HG03439 (cell line): ENCODE measurements at regions not wholly inside any gene's neighbourhood (a gene's known extent, or its start where the extent isn't known, plus 50 kb on each side); places are given as distances from the start of the nearest gene placed in this dataset.

Source experiments
- ATAC-seq: cut with Tn5 transposase; IDR thresholded peaks from one replicate; pipeline ENCODE4 v1.9.1; 2021; ENCODE audit warnings: mild to moderate bottlenecking, moderate library complexity; ENCODE audit not compliant: unreplicated experiment

DNA sequence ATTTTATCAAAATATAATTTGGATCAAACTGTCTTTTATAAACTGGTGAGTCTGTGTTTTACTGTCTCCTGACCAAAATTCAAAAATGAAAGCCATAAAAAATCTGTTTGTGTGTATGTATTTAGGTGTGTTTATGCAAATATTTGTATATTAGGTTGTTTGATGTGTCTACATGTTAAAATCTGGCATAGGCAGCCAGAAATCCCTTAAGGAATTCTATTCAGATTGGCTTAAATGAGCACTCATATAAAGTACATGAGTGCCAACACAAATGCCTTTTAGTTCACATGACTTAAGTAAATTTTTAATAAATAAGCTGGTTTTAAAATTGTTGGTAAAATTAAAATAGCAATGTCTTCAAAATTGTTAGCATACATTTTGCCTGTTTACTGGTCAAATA lies 133.3 kb upstream of the GUCY1A2 start:
- ATAC-seq, result no peak

DNA sequence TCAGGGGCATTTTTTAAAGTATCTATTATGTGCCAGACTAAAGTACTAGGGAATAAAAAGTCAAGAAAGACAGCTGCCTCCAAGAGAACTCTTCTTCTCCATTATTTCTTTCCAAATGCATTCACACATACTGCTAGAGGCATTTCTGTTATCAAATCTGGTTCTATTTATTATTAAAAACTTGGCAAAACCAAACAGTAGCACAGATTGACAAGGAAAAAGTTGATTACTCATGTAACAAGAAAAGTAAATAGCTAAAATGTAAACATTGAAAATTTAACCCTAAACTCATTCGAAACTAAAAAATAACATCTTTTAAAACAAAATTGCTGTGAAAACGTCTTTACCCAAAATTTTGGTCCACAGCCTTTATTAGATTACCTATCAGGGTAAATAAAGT lies 132.9 kb upstream of the GUCY1A2 start:
- no peak for ATAC-seq

DNA sequence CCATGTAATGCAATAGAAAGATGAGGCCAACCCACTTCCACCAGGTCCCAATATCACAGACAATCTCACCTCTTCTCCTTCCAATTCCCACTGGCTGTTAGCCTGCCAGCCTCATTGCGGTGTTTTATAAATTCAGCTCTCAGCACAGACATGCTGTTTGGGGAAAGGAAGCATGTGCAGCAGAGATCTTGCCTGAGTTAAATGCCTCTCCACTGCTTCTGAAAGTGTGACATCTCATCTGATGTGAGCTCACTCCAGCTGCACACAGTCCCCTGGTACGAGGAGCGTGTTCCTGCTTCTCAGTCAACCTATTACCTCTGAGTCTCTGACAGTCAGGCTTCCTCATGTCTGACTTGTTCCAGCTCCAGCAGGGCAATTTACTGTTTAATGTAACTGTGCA lies 122.7 kb upstream of the GUCY1A2 start:
- no peak for ATAC-seq

DNA sequence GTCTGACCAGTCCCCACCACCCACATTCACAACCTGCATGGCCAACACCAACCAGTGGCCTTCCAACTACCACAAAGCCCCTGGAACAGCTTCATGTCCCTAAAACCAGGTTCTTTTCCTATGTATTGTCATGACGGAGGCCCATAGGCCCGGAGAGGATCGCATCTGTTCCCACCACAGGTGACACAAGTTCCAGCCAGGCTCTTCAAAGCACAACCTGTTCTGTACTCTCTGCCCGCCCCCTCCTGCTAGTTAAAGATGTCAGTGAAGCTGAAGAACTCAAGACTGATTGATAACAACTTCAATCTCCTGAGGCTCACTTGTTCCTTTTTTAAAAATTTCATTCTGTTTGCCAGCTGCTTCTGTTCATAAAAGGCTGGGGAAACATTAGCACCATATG lies 121.1 kb upstream of the GUCY1A2 start:
- ATAC-seq, result no peak

DNA sequence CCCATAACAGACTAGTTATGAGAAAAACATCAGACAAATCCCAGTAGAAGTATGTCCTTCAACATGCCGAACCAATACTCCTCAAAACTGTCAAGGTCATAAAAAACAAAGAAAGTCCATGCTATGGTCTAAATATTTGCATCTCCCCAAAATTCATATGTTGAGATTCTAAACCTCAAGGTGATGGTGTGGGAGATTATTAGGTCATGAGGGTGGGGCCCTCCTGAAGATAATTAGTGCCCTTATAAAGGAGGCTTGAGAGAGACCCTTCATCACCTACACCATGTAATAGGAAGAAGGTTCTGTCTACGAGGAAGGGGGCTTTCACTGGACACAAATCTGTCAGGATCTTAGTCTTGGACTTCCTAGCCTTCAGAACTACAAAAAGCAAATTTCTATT lies 118.6 kb upstream of the GUCY1A2 start:
- ATAC-seq, result no peak

DNA sequence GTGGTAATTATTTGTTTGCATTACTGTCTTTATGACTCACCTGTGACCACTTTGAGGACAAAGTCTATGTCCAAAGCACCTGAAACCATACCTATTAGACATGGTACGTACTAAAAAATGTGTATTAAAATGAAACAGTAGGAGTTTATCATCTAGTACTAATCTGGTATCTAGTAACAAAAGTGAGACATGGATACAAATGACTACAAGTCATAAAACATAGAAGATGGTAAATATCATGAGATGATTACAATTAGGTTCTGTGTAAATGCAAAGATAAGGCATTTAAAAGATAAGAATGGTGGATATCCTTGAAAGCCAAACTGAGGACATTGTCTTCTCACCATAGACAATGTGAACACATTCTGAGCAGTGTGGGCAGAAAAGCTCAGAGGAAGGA lies 113.5 kb upstream of the GUCY1A2 start:
- no peak for ATAC-seq

DNA sequence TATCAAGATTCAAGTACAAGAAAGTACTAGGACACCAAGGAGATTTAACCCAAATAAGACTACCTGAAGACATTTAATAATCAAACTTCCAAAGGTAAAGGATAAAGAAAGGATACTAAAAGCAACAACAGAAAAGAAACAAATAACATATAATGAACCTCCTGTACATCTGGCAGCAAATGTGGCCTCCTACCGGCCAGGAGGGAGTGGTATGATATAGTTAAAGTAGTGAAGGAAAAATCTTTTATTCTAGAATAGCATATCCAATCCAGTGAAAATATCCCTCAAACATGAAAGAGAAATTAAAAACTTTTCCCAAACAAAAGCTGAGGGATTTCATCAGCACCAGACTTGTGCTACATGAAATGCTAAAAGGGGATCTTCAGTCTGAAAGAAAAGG lies 104.7 kb upstream of the GUCY1A2 start:
- no peak for ATAC-seq

DNA sequence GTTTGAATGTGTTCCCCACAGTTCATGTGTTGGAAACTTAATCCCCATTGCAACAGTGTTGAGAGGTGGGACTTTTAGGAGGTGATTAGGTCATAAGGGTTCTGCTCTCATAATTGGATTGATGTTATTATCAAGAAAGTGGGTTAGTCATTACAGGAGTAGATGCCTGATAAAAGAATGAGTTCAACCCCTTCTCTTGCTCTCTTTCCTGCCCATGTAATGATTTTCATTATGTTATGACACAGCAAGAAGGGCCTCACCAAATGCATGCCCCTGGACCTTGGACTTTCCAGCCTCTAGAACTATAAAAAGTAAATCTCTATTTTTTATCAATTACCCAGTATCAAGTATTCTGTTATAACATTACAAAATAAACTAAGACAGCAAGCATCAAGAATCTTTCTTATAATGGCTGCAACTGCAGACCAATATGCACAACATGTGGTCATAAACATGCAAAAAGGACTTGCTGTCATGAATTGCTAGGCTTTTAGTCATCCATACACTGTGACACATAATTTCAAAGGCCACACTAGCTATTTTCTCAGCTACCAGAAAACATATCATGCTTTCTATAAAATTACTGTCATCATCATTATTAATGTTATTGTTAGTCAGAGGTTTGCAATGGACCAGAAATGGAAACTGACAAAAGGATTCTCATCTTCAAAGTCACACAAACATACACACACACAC lies 99.9 kb upstream of the GUCY1A2 start:
- ATAC-seq, result no peak

DNA sequence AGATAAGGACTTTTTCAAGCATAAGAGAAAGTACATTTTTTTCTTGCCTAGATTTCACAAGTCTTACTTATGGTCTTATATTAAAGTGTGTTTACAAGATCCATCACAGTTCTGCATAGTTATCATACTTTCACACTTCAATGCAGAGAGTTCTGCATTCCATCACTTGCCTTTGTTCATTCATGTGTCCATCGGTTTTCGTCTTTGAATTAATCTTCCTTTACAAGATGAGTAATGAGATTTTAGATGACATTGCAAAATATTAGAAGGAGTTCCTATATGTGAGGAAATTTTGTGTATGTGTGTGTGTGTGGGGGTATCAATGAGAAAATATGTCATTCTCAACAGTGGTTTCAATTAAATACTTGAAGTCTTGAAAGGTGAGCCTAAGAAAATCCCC lies 98.1 kb upstream of the GUCY1A2 start:
- no peak for ATAC-seq

DNA sequence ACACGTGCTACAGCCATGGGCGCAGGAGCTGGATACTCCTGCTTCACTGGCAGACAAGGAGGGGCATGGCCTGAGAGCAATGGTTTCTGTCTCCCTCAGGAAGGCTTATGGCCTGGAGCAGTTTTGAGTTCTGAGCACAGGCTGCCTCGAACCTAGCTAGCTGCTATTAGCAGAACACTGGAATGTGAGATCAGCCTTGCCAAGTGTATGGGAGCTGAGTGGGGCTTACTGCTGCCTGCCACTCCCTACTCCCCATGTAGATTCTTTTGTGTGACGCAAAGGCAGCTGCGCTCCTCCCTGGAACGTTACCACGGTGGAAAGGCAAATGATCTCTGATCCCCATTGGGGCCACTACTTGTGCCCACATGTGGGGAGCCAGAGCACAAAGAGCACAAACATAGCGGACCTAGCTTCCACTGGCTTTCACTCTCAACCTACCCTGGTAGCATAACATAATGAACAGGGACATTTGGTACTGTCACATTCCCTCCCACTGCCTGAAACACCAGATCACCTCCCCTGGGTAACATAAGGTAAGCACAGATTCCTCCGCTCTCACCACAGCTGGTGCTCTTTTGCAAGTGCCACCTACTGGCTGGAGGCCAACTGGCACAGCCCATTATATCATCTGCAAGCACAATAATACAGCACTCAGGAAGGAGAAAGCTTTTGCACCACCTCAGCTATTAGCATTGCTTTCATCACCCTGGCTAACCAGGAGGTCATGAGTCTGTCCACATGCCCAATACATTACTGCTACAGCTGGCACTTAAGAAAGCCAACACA lies 84.6 kb upstream of the GUCY1A2 start:
- ATAC-seq, result no peak

DNA sequence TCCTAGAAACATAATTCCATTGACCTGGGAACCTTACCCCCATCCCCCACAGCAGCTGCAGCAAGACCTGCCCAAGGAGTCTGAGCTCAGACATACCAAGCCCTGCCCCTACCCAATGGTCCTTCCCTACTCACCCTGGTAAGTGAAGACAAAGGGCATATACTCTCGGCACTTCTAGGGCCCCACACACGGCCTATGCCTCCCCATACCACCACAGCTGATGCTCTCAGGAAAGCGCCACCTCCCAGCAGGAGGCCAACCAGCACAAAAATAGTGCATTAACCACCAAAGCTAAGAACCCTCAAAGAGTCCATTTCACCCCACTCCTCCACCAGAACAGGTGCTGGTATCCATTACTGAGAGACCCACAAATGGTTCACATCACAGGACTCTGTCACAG lies 74.4 kb upstream of the GUCY1A2 start:
- no peak for ATAC-seq

DNA sequence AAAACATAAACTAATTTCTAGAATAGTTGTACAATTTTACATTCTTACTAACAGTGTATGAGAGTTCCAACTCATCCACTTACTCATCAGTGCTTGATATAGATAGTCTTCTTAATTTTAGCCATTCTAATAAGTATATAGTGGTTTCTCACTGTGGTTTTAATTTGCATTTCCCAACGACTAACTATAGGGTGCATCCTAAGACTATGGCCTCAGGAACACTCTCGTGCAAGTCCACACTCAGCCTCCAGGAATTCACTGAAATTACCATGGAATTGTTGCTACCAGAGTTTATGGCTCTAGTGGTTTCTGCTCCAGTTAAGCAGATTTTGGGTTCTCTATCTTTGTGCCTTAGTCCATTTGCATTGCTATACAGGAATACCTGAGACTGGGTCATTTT lies 60.1 kb upstream of the GUCY1A2 start:
- ATAC-seq, result no peak

DNA sequence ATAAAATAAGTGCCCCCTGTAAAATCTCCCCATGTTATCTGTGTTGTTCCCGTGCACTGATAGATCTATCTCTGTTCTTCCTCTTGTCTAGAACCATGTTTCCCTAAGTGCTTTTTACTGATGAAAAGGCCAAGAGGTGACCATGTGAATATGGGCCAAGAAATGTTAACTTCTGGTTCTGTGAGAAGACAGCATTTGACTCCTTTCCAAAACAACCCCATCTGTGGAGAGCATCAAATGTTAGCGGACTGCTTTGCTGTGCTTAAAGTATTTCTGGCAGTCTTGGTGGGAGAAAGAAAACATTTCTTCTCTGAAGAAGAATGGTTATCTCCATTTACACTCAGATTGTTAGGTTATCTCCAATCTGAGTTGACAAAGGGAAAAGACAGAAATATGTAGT lies 58.6 kb upstream of the GUCY1A2 start:
- ATAC-seq, result no peak

DNA sequence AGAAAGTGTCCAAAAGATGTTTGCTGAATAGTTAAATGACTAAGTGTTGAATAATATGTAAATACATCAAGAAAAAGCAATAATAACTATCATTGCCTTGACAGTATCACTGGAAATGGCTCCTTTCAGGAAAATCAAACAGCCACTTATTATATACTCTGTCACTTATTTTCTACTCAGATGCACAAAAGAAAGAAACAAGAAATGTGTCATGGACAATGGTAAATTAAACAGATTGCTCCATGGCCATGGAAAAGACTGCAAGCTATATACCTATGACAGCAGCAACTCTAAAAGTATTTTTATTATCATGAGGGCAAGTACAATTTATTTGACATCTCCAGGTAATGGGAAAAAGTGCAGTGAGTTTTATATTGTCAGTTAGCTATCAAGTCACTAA lies 52.9 kb upstream of the GUCY1A2 start:
- no peak for ATAC-seq
